ENCODE measurements at regions not wholly inside any gene's neighbourhood (a gene's known extent, or its start where the extent isn't known, plus 50 kb on each side); places are given as distances from the start of the nearest gene placed in this dataset.

- DNase-seq = no peak
- in situ Hi-C loops (cut with MboI; ENCODE audit: low pct_unique_long_range_greater_than_20kb, low sequenced_read_pairs) = no loop called here
Observed at GRCh38 chr7:68914006-68914405, 684.3 kb upstream of the AUTS2 start.

DNA sequence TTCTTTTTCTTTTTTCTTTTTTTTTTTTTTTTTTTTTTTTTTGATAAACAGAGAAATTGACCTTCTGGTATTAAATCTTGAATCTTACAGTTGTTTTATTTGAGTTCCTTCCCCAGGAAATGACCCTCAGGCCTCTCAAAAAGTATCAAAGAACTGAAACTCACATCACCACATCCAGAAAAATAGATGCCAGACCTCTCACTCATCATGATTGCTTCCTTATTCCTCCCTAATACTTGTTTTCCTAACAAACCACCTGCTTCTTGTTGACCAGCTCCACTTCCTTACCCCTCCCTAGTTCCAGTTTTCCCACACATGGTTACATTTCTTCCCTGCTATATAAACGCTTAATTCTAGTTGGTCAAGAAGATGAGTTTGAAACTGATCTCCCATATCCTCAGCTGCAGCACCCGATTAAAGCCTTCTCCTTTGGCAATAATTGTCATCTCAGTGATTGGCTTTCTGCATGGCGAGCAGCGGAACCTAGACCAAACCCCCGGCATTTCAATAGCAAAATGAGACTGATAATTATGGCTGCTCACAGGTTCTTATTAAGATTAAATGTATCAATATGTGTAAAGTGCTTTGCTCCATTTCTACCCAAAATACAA, 681.1 kb upstream of the AUTS2 start:
- no peak for DNase-seq
- in situ Hi-C loops (cut with MboI; ENCODE audit: low pct_unique_long_range_greater_than_20kb, low sequenced_read_pairs) = no loop called here

DNA sequence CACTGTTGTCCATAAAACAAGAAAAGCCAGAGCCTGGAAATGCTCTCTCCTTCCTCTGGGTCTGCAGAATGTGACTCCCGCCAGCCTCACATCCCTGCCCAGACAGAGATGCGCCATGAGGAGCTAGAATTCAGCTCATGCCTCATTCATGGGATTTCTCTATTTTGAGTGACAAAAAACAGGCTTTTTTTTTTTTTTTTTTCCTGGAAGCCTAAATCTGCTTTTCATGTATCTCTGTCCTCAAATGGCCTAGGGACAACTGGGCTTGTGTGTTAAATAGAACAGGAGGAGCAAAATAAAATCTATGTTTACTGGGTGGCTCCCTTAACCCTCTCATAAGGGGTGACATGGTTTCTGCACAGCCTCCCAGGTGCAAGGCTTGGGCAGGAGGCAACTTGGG, 679.7 kb upstream of the AUTS2 start:
- DNase-seq = no peak
- in situ Hi-C loops (cut with MboI; ENCODE audit: low pct_unique_long_range_greater_than_20kb, low sequenced_read_pairs) = no loop called here

- in situ Hi-C loops (cut with MboI; ENCODE audit: low pct_unique_long_range_greater_than_20kb, low sequenced_read_pairs) = no loop called here
- DNase-seq = no peak
Observed at GRCh38 chr7:68922850-68923249, 675.4 kb upstream of the AUTS2 start.

DNA sequence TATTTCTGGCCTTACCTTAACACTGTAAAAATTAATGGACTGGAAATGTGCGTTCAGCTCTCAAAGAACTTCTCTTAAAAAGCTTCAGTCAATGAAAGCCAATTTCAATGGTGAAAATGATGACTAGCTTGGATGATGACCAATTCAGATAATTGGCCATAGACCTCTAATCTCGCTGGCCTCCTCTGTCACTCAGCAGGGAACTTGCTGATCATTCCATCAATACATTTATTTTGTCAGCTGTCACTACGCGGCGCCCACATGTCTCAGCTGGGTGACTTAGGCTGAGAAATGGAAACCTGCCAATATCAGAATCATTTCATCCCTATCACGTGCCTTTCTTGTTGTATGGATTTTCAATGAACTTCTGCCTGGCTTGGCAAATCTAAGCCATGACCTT, 673.0 kb upstream of the AUTS2 start:
- no peak for DNase-seq
- in situ Hi-C loops (cut with MboI; ENCODE audit: low pct_unique_long_range_greater_than_20kb, low sequenced_read_pairs) = no loop called here

GRCh38 chr7:68929781-68930261, 668.5 kb upstream of the AUTS2 start:
- DNase-seq = no peak
- in situ Hi-C loops (cut with MboI; ENCODE audit: low pct_unique_long_range_greater_than_20kb, low sequenced_read_pairs) = no loop called here

- in situ Hi-C loops (cut with MboI; ENCODE audit: low pct_unique_long_range_greater_than_20kb, low sequenced_read_pairs) = no loop called here
- DNase-seq = no peak
Observed at GRCh38 chr7:68936471-68937035, 661.7 kb upstream of the AUTS2 start.

- in situ Hi-C loops (cut with MboI; ENCODE audit: low pct_unique_long_range_greater_than_20kb, low sequenced_read_pairs) = no loop called here
- DNase-seq = no peak
Observed at GRCh38 chr7:68938151-68938550, 660.1 kb upstream of the AUTS2 start.

GRCh38 chr7:68943786-68944185, 654.5 kb upstream of the AUTS2 start:
- DNase-seq = no peak
- in situ Hi-C loops (cut with MboI; ENCODE audit: low pct_unique_long_range_greater_than_20kb, low sequenced_read_pairs) = no loop called here

DNA sequence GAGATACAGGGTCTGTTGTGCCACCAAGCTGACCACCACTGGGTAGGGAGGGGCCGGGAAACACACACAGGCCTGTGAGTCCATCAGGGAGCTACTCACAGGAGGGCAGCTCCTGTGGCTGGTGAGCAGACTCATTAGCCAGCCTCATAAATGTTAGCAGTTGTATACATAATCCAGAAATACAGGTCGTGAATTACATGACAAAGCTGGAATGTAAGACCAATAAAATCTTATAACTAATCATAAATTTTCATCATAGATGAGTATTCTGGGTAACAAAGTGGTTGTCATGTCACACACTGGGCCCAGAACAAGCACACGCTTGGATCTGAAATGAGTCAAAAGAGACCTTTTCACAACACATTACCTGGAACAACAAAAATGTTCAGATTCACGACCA, 642.6 kb upstream of the AUTS2 start:
- DNase-seq = no peak
- in situ Hi-C loops (cut with MboI; ENCODE audit: low pct_unique_long_range_greater_than_20kb, low sequenced_read_pairs) = no loop called here

DNA sequence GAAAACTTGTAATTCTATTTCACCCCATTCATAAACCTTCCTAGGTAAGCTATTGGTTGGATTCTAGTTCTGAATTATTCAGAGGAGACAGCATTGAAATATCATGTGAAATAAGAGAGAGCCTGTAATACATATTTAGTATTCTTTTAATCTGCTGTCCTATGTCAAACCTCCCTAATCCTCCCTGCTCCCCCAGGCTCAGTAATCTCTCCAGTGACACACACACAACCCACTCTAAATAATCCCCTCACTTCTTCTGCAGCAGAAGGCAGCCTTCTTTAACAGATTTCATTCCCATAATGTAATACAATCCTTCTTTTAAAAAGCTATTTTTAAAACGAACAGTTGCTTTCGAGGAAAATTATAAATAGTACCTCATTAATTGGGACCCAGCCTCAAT, 639.7 kb upstream of the AUTS2 start:
- no peak for DNase-seq
- in situ Hi-C loops (cut with MboI; ENCODE audit: low pct_unique_long_range_greater_than_20kb, low sequenced_read_pairs) = no loop called here

DNA sequence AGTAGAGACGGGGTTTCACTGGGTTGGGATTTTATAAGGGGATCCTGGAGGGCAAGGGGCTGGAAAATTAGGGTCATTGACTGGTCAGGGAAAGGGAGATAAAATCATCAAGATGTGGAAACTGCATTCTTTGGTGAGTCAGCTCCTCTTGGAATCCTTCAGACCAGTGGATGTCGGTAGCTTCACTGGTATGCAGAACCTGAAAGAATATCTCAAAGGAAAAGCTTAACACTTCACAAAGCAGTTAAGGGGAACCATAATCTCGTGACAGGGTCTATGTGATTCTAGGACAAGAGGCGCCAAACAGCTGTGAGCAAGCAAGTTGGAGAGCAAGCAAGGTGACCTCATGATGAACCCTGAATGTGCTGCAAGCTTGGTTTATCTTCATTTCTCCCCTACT, 634.7 kb upstream of the AUTS2 start:
- in situ Hi-C loops (cut with MboI; ENCODE audit: low pct_unique_long_range_greater_than_20kb, low sequenced_read_pairs) = no loop called here
- no peak for DNase-seq

DNA sequence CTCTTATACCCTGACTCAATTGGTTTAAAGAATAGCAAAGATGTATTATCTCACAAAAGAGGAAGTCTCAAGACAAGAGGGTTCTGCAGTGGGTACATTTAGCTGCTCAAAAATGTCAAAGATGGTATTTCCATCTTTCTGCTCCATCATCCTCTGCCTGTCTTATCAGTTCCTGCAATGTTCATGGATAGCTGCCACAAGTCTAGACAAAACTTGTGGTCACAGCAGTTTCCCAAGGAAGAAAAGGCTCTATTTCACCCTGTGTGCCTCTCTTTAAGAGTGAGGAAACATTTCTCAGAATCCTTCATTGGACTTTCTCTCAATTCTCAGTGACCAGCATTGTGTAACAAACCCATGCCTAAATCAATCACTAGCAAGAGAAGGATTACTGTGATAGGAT, 634.2 kb upstream of the AUTS2 start:
- no peak for DNase-seq
- in situ Hi-C loops (cut with MboI; ENCODE audit: low pct_unique_long_range_greater_than_20kb, low sequenced_read_pairs) = no loop called here

DNA sequence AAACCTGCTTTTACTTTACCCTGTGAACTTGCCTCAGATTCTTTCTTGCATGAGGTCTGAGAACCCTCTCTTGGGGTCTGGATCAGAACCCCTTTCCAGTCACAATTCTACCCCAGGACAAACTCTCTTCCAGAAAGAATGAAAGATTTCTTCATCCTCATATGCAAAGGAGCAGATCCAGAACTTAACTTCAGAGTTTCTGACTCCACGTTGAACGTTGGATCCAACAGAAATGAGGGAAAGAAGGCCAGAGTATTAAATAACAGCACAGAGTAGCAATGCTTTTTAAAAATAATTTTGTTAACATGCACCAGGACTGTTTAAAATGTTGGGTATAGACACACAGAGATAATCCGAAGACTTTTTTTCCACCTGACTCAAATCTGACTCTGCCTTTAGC, 632.9 kb upstream of the AUTS2 start:
- DNase-seq = no peak
- in situ Hi-C loops (cut with MboI; ENCODE audit: low pct_unique_long_range_greater_than_20kb, low sequenced_read_pairs) = no loop called here

- in situ Hi-C loops (cut with MboI; ENCODE audit: low pct_unique_long_range_greater_than_20kb, low sequenced_read_pairs) = no loop called here
- no peak for DNase-seq
Observed at GRCh38 chr7:68967598-68967997, 630.7 kb upstream of the AUTS2 start.

GRCh38 chr7:68969571-68969970, 628.7 kb upstream of the AUTS2 start:
- DNase-seq = no peak
- in situ Hi-C loops (cut with MboI; ENCODE audit: low pct_unique_long_range_greater_than_20kb, low sequenced_read_pairs) = no loop called here

- in situ Hi-C loops (cut with MboI; ENCODE audit: low pct_unique_long_range_greater_than_20kb, low sequenced_read_pairs) = no loop called here
- DNase-seq = no peak
Observed at GRCh38 chr7:68971634-68972340, 626.5 kb upstream of the AUTS2 start.

GRCh38 chr7:68977385-68978055, 620.8 kb upstream of the AUTS2 start:
- in situ Hi-C loops (cut with MboI; ENCODE audit: low pct_unique_long_range_greater_than_20kb, low sequenced_read_pairs) = no loop called here

GRCh38 chr7:68978710-68979109, 619.6 kb upstream of the AUTS2 start:
- in situ Hi-C loops (cut with MboI; ENCODE audit: low pct_unique_long_range_greater_than_20kb, low sequenced_read_pairs) = no loop called here
- DNase-seq = no peak

More at GRCh38 chr7:68977385-68978055, 620.8 kb upstream of the AUTS2 start:
- no peak for DNase-seq

DNA sequence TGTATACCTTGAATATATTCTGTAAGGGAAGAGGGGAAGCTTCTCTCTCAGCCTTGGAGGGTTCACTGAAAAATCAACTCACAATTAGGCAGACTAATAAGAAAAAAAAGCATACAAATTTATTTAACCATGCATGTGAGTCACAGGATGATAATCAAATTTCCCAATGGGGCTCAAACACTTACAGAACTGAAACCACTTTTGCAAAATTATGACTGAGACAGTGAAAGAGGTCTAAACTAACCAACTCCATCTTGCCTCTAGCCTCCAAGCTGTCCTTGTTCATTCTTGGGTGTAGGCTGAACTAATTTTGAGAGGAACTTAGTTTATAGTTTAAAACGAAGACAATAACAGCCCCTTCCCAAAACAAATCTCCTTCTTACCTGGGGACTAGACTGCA, 618.3 kb upstream of the AUTS2 start:
- no peak for DNase-seq
- in situ Hi-C loops (cut with MboI; ENCODE audit: low pct_unique_long_range_greater_than_20kb, low sequenced_read_pairs) = no loop called here

Data from KBM-7 (cell line).